ENCODE measurements at regions not wholly inside any gene's neighbourhood (a gene's known extent, or its start where the extent isn't known, plus 50 kb on each side); places are given as distances from the start of the nearest gene placed in this dataset.
"Not testable (repeated sequence)": the region's sequence is repeated elsewhere in the genome, so short reads cannot be mapped to it uniquely, and the experiment has no call there.

GRCh38 chr7:41463770-41464470, 239.0 kb downstream of the INHBA start:
- DNase-seq, result no peak

DNA sequence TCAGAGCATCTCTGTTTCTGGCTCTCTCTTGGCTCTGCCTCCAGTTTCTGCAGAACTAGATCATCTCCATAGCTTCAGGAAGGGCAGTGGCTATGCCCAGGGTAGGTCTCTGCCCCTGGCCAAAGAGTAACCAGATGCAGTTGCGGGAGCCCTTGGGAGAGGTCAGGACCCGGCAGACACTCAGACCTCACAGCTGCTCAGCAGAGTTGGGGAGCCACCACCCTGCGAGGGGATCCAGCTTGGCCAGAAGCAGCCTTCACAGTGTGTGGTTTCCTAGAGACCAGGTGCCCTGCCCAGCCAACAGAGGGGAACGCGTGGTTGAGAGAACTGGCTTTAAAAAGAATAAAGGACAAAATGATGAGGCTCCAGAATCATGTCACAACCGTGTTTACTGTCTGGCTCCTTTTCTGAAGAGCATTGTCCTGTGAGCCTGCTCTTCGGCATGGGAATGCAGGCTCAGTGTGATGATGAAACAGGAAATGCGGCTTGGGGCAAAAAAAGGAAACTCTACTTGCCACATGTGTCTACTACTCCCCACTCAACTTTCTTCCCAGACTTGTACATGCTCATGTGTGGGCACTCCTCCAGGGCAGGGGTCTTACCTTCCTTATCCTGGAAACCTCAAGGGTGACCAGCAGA, 243.1 kb downstream of the INHBA start:
- no peak for DNase-seq

- DNase-seq, result no peak
These were observed 243.7 kb downstream of the INHBA start for GRCh38 chr7:41459183-41459582.

GRCh38 chr7:41457832-41458437, 245.0 kb downstream of the INHBA start:
- DNase-seq, result no peak

GRCh38 chr7:41451826-41452225, 251.1 kb downstream of the INHBA start:
- DNase-seq, result no peak

DNA sequence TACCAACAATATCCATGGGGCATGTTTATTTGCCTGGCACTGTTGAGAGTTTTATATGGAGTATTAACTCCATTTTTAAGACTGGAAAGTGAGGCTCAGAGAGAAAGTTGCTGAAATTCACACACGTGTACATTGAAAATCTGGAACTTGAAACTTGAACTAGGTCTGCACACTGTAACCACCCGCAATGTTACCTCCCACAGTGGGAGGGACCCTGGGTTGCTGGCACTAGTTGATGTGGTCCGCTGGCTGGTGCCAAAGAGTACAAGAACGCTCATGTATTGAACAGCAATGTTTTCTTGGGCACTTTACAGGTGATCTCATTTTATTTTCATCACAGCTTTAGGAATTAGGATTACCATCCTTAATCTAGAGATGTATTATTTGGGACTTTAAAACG, 253.2 kb downstream of the INHBA start:
- DNase-seq, result no peak

- DNase-seq, result no peak
These were observed 253.6 kb downstream of the INHBA start for GRCh38 chr7:41449286-41449685.

GRCh38 chr7:41448104-41448503, 254.8 kb downstream of the INHBA start:
- no peak for DNase-seq

DNA sequence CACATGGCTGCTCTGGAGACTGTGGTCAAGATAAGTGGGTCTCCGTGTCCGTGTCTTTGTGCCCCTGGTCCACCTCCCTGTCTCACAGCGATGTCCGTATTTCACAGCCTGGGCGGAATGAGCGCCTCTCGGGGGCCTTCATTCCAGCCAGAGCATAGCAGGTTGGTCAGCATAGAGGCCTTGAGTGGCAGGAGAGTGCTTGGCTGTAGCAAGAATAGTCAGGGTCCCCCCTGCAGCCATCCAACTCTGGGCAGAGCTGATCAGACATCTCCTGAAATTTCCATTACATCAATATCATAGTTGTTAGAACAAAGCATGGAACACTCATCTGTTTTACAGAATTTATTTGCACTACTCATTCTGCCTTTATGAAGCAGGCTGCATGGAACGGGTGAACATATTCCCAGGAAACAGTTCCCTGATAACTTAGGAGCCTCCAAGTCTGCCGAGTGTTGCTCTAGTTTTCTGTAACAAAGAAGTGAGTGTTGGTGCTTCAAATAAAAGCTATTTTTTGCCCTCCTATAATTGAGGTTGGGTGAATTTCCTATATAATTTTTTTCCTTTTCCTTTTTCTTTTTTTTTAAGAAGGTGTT, 255.3 kb downstream of the INHBA start:
- DNase-seq, result no peak

- no peak for DNase-seq
These were observed 256.1 kb downstream of the INHBA start for GRCh38 chr7:41446606-41447449.

- no peak for DNase-seq
These were observed 256.9 kb downstream of the INHBA start for GRCh38 chr7:41445946-41446345.

DNA sequence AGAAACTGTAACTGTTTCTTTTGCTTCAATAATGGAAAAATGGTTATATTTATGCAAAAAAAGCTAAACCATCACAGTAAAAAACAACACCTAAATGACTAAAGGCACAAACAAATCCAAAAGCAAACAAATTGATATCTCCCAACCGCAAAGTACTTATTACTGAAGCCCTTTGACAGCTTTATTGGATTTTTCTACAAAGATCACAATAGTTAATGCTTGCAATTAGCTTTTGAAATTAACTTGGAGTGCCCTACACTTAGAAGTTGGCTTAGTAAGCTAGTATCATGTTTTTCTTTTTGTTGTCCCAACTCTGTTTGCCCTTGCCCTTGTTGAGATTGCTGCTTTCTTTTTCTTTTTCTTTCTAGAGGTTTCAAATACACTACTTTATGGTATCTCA, 257.5 kb downstream of the INHBA start:
- no peak for DNase-seq

DNA sequence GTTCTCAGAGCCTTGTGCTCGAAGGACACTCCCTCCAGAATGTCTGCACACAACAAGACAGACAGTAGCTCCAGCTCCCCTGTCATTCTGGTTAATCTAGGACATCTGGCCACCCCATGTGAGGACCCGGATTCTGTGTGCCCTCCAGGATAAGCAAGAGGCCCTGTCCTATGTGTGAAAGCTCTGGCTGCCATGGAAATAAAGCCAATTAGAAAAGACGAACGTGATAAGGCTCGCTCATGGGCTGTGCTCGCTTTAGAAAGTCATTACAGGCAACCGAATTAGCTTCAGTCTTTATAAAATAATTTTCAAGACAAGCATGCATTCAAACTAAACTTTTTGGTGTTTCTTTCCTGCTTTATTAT, 263.4 kb downstream of the INHBA start:
- no peak for DNase-seq

DNA sequence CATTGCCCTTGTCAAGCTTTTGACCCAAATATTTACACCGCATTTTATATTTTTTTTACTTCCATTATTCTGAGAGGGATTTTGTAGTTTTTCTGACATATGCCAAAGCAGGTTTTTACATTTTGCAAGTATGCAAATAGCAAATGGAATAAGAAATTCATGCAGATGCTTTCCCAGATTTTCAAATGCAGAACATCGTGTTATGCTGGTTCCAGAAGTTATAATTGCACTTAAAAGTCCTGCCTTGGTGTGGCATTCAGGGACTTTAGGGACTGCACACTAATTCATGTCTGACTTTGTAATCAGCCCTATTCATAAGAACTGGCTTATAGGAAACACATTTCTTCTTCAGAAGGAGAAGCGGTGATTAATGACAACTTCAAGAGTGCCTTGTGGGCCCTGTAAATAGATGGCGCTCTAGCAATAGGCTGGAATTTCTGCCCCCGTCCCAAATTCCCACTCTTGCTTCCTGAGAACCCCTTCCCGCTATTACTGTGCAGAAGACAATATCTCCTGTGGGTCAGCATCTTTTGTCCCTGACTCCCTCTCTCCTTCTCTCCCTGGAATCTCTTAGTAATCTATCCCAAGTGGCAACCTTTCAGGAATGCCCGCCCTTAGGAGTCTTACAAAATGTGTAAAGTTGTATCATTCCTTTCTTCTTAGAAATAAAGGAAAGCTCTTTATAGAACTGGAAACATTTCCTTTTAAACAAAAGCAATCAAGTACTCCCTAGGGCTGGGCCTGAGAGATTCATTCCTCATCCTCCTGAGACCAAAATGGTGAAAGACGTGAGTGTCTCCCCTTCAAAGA, 264.0 kb downstream of the INHBA start:
- no peak for DNase-seq

DNA sequence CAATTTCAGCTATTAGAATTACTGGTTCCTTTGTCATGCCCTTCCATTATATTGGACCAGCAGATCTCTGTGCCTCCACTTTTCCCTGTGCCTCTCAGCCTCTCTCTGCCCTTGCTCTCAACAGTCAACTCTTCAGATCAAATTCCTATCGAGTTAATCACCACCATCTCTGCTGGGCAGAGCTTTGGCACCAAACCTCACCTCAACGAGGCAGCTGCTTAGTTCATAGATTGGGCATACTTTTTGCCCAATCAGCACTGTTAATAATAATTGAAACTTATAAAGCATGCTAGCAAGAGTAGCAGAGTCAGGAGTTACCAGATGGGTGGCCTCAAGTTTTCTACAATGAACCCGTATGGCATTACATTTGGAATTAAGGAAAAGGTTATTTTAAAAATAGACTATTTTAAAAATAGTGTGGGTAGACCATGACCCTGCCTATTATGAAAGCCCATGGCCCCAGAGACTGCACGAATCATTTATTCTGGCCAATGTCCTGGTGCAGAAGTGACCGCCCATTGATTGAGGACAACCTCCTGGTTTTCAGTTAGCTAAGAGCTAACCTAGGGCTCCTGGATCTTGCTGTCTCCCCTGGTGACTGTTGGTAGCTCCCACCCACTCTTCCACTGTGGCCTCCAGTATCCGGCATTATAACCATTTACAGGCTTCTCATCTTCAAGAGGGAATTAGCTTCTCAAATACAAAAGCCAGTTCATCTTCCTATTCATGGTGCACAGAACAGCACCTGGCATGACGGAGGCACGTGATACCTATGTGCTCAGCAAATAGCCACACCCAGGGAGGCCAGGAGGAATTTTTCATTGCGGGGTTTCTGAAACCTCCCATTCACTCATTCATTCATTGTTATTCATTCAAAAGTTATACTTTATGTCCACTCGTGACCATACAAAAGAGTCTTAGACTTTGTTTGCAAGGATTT, 265.4 kb downstream of the INHBA start:
- no peak for DNase-seq

GRCh38 chr7:41436139-41436538, 266.8 kb downstream of the INHBA start:
- no peak for DNase-seq

DNA sequence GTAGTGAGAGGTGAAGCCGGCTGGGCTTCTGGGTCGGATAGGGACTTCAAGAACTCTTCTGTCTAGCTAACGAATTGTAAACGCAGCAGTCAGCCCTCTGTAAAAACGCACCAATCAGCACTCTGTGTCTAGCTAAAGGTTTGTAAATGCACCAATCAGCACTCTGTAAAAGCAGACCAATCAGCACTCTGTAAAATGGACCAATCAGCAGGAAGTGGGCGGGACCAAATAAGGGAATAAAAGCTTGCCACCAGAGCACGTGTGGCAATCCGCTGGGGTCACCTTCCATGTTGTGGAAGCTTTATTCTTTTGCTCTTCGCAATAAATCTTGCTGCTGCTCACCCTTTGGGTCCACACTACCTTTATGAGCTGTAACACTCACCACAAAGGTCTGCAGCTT, 267.9 kb downstream of the INHBA start:
- DNase-seq, result not testable (repeated sequence)

GRCh38 chr7:41431671-41432070, 271.2 kb downstream of the INHBA start:
- no peak for DNase-seq

DNA sequence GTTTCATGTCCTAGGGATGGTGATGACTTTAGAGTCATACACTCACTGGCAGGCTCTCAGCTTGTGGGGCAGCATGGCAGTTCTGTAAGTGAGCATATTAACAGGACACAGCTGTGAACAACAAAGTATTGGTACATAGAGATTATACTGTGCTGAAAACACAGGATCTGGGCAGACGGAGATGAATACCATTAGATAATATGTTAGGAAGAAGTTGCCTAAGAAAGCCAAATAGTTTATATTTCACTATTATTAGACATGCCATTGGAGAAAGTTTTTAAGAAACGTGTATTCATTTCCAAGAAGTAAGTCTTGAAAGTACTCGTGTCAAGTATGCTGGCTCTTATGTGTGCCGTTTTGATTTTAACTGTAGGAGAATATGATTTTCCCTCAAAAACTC, 274.5 kb downstream of the INHBA start:
- DNase-seq, result no peak

DNA sequence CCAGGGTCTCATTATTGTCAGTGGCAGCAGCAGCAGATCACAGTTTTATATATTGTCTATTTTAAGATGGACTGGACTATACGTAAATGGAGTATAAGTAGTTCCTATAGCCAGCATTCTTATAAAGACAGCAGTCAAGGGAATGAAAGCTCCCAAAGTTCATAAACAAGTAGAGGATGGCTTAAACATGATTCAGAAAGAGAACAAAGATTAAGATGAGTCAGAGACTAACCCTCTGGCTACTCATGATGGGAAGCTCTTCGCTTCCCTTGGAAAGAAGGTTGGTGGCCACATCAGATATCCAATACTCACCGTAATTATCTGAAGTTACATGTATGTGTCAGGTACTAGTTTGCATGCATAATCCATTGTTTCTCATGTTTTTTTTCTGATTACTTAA, 277.0 kb downstream of the INHBA start:
- DNase-seq, result no peak

DNA sequence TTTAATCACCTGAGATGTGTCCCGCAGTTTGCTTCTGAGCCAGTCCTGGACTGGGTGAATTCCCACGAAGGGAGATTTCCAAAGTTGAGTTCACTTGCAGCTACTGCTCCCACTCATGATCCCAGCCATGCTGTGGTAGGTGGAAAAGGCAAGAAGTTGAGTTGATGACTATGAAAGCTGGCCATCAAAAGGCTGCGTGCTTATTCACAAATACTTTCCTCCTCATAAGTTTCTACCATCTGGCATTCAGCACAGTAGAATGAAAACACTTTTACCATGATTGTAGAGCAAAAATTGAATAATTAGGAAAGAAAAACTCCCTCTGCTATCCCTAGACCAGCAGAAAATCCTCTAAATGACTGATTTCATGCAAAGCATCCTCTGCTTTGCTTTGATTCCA, 281.8 kb downstream of the INHBA start:
- DNase-seq, result no peak

Data from activated CD4-positive, alpha-beta T cell treated with anti-CD3 and anti-CD28 coated beads, Interleukin-2, amount 50 U/mL, for 48 hours (primary cell).